PFSK-1 (cell line): ENCODE measurements at regions not wholly inside any gene's neighbourhood (a gene's known extent, or its start where the extent isn't known, plus 50 kb on each side); places are given as distances from the start of the nearest gene placed in this dataset.

ENCODE experiments used
- FOXP2 ChIP-seq: optimal IDR thresholded peaks from 2 replicates; pipeline ENCODE3; 2011; ENCODE audit warnings: borderline replicate concordance, control low read depth, inconsistent platforms; ENCODE audit not compliant: insufficient read depth; ENCODE audit errors: extremely low read length, extremely low read depth
- POLR2AphosphoS5 ChIP-seq: IDR thresholded peaks from 2 replicates; pipeline ENCODE4 v1.6.1; 2012; ENCODE audit warnings: low read depth, mild to moderate bottlenecking, control low read depth, low read length, moderate library complexity
- SIN3A ChIP-seq: IDR thresholded peaks from 2 replicates; pipeline ENCODE4 v1.6.1; 2012; ENCODE audit warnings: mild to moderate bottlenecking, low read length, moderate library complexity, borderline replicate concordance; ENCODE audit not compliant: insufficient read depth
- TAF1 ChIP-seq: IDR thresholded peaks from 2 replicates; pipeline ENCODE4 v1.6.1; 2012; ENCODE audit warnings: low read length, control low read depth, borderline replicate concordance; ENCODE audit not compliant: insufficient read depth
- TF ChIP-seq, protein P1 (sequence below), 2 experiments: IDR thresholded peaks; 2 replicates each; pipeline versions ENCODE4 v1.6.1 to v1.8.0; 2011 to 2012; ENCODE audit warnings: low read depth in 2 of 2, low read length in 2 of 2, control low read depth in 1 of 2, inconsistent platforms in 1 of 2, mild to moderate bottlenecking in 1 of 2, moderate library complexity in 1 of 2; ENCODE audit not compliant: insufficient read depth in 1 of 2

DNA sequence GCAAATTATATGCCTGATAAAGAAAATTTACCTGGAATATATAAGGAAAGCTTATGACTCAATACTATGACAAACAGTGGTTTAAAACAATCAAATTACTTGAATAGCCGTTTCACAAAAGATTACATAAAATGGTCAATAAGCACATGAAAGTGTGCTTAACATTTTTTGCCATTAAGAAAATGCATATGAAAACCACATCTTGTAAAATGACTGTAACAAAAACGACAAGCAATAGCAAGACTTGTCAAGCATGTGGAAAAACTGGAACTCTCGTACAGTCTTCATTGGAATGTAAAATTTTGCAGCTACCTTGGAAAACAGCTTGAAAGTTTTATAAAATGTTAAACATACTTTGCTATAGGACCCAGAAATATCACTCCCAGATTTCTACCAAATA lies 1110.3 kb downstream of the NAALADL2 start:
- TF ChIP-seq SIN3A (no peak), FOXP2 (no peak), POLR2AphosphoS5 (no peak)

DNA sequence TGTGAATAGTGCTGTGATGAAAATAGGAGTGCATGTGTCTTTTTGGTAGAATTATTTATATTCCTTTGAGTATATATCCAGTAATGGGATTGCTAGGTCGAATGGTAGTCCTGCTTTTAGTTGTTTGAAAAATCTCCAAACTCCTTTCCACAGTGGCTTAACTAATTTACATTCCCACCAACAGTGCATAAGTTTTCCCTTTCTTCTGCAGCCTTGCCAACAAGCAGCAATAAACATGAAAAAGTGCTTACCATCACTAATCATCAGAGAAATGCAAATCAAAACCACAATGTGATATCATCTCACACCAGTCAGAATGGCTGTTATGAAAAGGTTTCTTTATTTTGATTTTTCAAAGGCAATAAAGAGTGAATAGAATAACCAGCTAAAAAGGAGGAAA lies 1105.9 kb downstream of the NAALADL2 start:
- TF ChIP-seq FOXP2 = no peak
- TF ChIP-seq, protein P1, sequence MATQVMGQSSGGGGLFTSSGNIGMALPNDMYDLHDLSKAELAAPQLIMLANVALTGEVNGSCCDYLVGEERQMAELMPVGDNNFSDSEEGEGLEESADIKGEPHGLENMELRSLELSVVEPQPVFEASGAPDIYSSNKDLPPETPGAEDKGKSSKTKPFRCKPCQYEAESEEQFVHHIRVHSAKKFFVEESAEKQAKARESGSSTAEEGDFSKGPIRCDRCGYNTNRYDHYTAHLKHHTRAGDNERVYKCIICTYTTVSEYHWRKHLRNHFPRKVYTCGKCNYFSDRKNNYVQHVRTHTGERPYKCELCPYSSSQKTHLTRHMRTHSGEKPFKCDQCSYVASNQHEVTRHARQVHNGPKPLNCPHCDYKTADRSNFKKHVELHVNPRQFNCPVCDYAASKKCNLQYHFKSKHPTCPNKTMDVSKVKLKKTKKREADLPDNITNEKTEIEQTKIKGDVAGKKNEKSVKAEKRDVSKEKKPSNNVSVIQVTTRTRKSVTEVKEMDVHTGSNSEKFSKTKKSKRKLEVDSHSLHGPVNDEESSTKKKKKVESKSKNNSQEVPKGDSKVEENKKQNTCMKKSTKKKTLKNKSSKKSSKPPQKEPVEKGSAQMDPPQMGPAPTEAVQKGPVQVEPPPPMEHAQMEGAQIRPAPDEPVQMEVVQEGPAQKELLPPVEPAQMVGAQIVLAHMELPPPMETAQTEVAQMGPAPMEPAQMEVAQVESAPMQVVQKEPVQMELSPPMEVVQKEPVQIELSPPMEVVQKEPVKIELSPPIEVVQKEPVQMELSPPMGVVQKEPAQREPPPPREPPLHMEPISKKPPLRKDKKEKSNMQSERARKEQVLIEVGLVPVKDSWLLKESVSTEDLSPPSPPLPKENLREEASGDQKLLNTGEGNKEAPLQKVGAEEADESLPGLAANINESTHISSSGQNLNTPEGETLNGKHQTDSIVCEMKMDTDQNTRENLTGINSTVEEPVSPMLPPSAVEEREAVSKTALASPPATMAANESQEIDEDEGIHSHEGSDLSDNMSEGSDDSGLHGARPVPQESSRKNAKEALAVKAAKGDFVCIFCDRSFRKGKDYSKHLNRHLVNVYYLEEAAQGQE (IDR thresholded peaks at IDR 0.05; ENCODE audit: insufficient read depth in 1 of 2, low read depth in 2 of 2, low read length in 2 of 2) = no peak
- no peak for TF ChIP-seq POLR2AphosphoS5
- no peak for TF ChIP-seq TAF1
- no peak for TF ChIP-seq SIN3A

DNA sequence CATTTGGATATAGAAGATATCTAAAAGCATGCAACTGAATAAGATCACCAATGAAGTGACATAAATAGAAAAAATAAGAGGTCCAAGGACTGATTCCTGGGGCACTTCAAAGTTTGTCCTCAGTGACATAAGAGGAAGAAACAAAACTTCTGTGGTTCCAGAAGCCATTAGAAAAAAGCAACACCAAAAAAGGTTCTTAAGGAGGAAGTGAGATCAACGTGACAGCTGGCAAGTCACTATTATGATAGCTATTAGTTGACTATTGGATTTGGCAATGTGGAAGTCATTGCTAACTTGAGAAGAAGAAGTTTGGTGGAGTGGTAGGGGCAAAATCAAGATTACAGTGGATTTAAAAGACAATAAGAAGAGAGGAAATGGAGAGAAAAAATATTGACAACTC lies 1098.3 kb downstream of the NAALADL2 start:
- TF ChIP-seq, protein P1 (IDR thresholded peaks at IDR 0.05; ENCODE audit: insufficient read depth in 1 of 2, low read depth in 2 of 2, low read length in 2 of 2) = no peak
- TF ChIP-seq TAF1 (no peak), POLR2AphosphoS5 (no peak), SIN3A (no peak), FOXP2 (no peak)

DNA sequence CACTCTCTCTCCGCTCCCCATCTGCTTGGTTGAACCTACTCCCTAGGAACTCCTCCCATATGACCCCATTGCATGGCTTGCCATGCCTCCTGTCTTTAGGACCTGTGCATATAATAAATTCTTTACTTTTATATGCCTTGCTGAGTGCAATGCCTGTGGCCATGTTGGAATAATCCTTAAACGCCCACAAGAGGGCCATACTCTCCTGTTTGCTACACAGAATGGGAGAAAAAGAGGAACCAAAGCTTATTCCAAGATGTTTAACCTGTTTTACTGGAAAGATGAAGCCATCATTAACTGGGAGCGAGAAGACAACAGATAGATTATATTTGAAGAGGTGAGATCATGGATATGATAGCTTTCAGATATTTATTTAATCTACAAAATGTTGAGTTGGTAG lies 1097.8 kb downstream of the NAALADL2 start:
- TF ChIP-seq POLR2AphosphoS5 (no peak), SIN3A (no peak), FOXP2 (no peak), TAF1 (no peak)
- TF ChIP-seq, protein P1 (IDR thresholded peaks at IDR 0.05; ENCODE audit: insufficient read depth in 1 of 2, low read depth in 2 of 2, low read length in 2 of 2) = no peak

DNA sequence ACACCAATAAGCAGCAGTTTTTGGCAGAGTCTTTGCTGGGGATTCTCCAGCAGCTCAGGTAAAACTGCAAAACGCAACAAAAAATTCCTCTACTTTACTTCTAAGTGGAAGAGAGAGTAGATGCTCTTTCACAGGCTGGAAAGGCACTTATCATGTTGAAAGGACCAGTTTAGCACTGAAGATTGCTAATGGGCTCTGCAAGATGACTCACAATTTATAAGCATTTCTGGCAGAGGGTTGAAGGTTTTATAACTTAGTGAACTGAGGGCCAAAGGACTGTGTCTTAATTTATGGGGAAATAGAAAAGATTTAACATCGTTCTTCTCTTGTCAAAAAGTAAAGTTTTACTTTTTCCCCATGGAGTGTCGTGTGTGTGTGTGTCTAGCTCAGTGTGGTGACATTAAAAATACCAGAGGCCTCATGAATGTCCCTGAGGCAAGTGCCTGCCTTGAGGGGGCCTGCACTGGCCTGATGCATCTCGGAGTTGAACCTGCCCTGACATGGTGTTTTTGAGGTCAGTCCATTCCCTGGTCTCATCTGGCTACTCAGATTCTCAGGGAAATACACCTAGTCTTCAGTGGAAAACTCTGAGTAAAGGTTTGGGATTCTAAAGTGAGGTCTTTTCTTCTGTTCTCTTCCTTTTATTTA lies 1092.0 kb downstream of the NAALADL2 start:
- TF ChIP-seq POLR2AphosphoS5 = no peak
- no peak for TF ChIP-seq FOXP2
- no peak for TF ChIP-seq TAF1
- no peak for TF ChIP-seq SIN3A
- TF ChIP-seq, protein P1 (IDR thresholded peaks at IDR 0.05; ENCODE audit: insufficient read depth in 1 of 2, low read depth in 2 of 2, low read length in 2 of 2) = no peak
